Panc1 (cell line): ENCODE measurements at regions not wholly inside any gene's neighbourhood (a gene's known extent, or its start where the extent isn't known, plus 50 kb on each side); places are given as distances from the start of the nearest gene placed in this dataset.

Experiments
- ATAC-seq: fragments of 200-7000 bp; cut with Tn5 transposase; 2 replicates; pipeline ENCODE4 v1.9.1; 2020; ENCODE audit warnings: mild to moderate bottlenecking, moderate library complexity
- BruUV-seq: library from RNA; stranded (reverse); fragments of 400-500 nt; replicated peaks from 2 replicates; lab custom pipeline; 2021; lab: Mats Ljungman, UMichigan
- CTCF ChIA-PET: fragments of 300-600 bp; sonication (Branson Sonifier 250); formaldehyde crosslinking; loops from one replicate; lab custom pipeline; 2022; ENCODE audit warnings: antibody characterized with exemption; lab: Charles Lee
- POLR2A ChIA-PET: fragments of 300-600 bp; sonication (Branson Sonifier 250); formaldehyde crosslinking; loops from one replicate; lab custom pipeline; 2022; ENCODE audit warnings: antibody characterized with exemption; lab: Charles Lee
- DNase-seq: peaks from one replicate; pipeline ENCODE4 v3.0.0-alpha.2; 2010; ENCODE audit warnings: low read depth, low spot score
- H3K27ac ChIP-seq: 2 replicates; pipeline ENCODE4 v1.5.1; 2011; ENCODE audit warnings: mild to moderate bottlenecking, low read length, inconsistent platforms
- H3K27me3 ChIP-seq: fragments of 200-500 bp; sonication (Bioruptor generic); 2 replicates; pipeline ENCODE4 v1.6.0; 2014; ENCODE audit warnings: low read length, inconsistent platforms; ENCODE audit not compliant: control insufficient read depth, insufficient read depth
- H3K36me3 ChIP-seq: fragments of 200-500 bp; sonication (Bioruptor generic); 2 replicates; pipeline ENCODE4 v1.5.1; 2014; ENCODE audit warnings: inconsistent platforms, mild to moderate bottlenecking, low read length, moderate library complexity; ENCODE audit not compliant: control insufficient read depth, insufficient read depth
- H3K4me1 ChIP-seq: 2 replicates; pipeline ENCODE4 v1.5.1; 2011; ENCODE audit warnings: inconsistent platforms, mild to moderate bottlenecking, low read length, moderate library complexity; ENCODE audit not compliant: control insufficient read depth, insufficient read depth
- H3K4me3 ChIP-seq, 2 experiments: 2 replicates each; pipeline ENCODE4 v1.5.1; 2011 to 2012; ENCODE audit warnings: low read depth in 2 of 2, low read length in 2 of 2, mild to moderate bottlenecking in 2 of 2, inconsistent platforms in 1 of 2, moderate library complexity in 1 of 2
- H3K9me3 ChIP-seq: fragments of 200-500 bp; sonication (Bioruptor generic); 2 replicates; pipeline ENCODE4 v1.5.1; 2014; ENCODE audit warnings: low read depth, mild to moderate bottlenecking, inconsistent platforms, low read length, moderate library complexity; ENCODE audit not compliant: control insufficient read depth, insufficient read depth
- CTCF ChIP-seq: fragments of 450-650 bp; IDR thresholded peaks from 2 replicates; pipeline ENCODE4 v1.5.1; 2017; ENCODE audit warnings: mild to moderate bottlenecking
- POLR2AphosphoS5 ChIP-seq: IDR thresholded peaks from 2 replicates; pipeline ENCODE4 v1.6.1; 2012; ENCODE audit warnings: mild to moderate bottlenecking, low read depth, low read length, moderate library complexity
- REST ChIP-seq, 2 experiments: IDR thresholded peaks; 2 replicates each; pipeline ENCODE4 v1.6.1; 2011 to 2012; ENCODE audit warnings: low read depth in 2 of 2, control low read depth in 1 of 2, low read length in 1 of 2, mild to moderate bottlenecking in 1 of 2, moderate library complexity in 1 of 2; ENCODE audit not compliant: insufficient read depth in 1 of 2
- SIN3A ChIP-seq: IDR thresholded peaks from 2 replicates; pipeline ENCODE4 v1.6.1; 2012; ENCODE audit warnings: low read depth, mild to moderate bottlenecking, low read length, moderate library complexity, borderline replicate concordance; ENCODE audit not compliant: insufficient read depth
- TCF7L2 ChIP-seq: IDR thresholded peaks from 2 replicates; pipeline ENCODE4 v1.6.1; 2011; ENCODE audit warnings: mild to moderate bottlenecking, low read depth, low read length, inconsistent platforms
- in situ Hi-C: cut with HindIII; loops from 2 replicates; pipeline ENCODE4 v1.10.0; 2016; ENCODE audit warnings: low sequenced_read_pairs, low pct_unique_long_range_greater_than_20kb
- intact Hi-C: fragments of 100-400 bp; cut with micrococcal nuclease; formaldehyde crosslinking; loops from one replicate; pipeline ENCODE4 v1.10.0; 2022; ENCODE audit not compliant: unreplicated experiment

GRCh38 chr7:13109201-13109600 is 421.8 kb downstream of the ARL4A start:
- ChIA-PET CTCF (interaction anchor here (0.5 kb wide), 1 partner anchor 36 kb away, joined by 3 read pairs; no protein-coding TSS in a partner anchor), POLR2A (no interaction called here)
- in situ Hi-C loops (no loop called here), intact Hi-C loops (no loop called here)
- no peaks in the 10 kb centered on the region for H3K4me1 ChIP-seq
- DNase-seq: no peak
- H3K36me3 ChIP-seq: no peaks in the 10 kb centered on the region
- ATAC-seq: no peak
- no TSS peak for BruUV-seq
- H3K27me3 ChIP-seq: no peaks in the 10 kb centered on the region
- H3K4me3 ChIP-seq: no peak overlapping the region
- TF ChIP-seq CTCF (no peak), SIN3A (no peak), TCF7L2 (no peak), REST (IDR thresholded peaks at IDR 0.05; ENCODE audit: insufficient read depth in 1 of 2, low read depth in 2 of 2, low read length in 1 of 2) (no peak), POLR2AphosphoS5 (no peak)
- H3K27ac ChIP-seq: no peak overlapping the region
- H3K9me3 ChIP-seq: no peaks in the 10 kb centered on the region

GRCh38 chr7:13110107-13110506 is 422.7 kb downstream of the ARL4A start:
- H3K4me3 ChIP-seq: no peak overlapping the region
- H3K9me3 ChIP-seq: no peaks in the 10 kb centered on the region
- BruUV-seq: no TSS peak
- CTCF ChIA-PET: no interaction called here
- ATAC-seq (no peak), DNase-seq (no peak)
- H3K27me3 ChIP-seq: no peaks in the 10 kb centered on the region
- H3K36me3 ChIP-seq: no peaks in the 10 kb centered on the region
- POLR2A ChIA-PET: no interaction called here
- intact Hi-C loops: loop anchor here (10.0 kb wide), 1 partner anchor 425 kb away; the partner anchor contains the start of gene ARL4A
- no peak overlapping the region for H3K27ac ChIP-seq
- H3K4me1 ChIP-seq: no peaks in the 10 kb centered on the region
- in situ Hi-C loops: no loop called here
- TF ChIP-seq POLR2AphosphoS5 (no peak), CTCF (no peak), REST (IDR thresholded peaks at IDR 0.05; ENCODE audit: insufficient read depth in 1 of 2, low read depth in 2 of 2, low read length in 1 of 2) (no peak), SIN3A (no peak), TCF7L2 (no peak)
